NCI-H1694 treated with DMSO at 0.1 percent for 48 hours (cell line): ENCODE measurements at regions not wholly inside any gene's neighbourhood (a gene's known extent, or its start where the extent isn't known, plus 50 kb on each side); places are given as distances from the start of the nearest gene placed in this dataset.
A peak's percentile ranks its signal among the peaks of the same experiment; 100 is the strongest.

Experiments used
- DNase-seq: peaks from one replicate; lab custom pipeline; 2025; lab: John Stamatoyannopoulos, UW

- DNase-seq: peak; percentile 76
Observed at GRCh38 chr2:15734674-15735483, 143.2 kb downstream of the DDX1 start.

- DNase-seq: no peak
Observed at GRCh38 chr2:15735484-15736326, 144.0 kb downstream of the DDX1 start.

GRCh38 chr2:15736396-15737180, 144.9 kb downstream of the DDX1 start:
- no peak for DNase-seq

GRCh38 chr2:15737314-15738224, 145.9 kb downstream of the DDX1 start:
- DNase-seq: no peak

GRCh38 chr2:15738225-15738546, 146.5 kb downstream of the DDX1 start:
- no peak for DNase-seq

- DNase-seq: no peak
Observed at GRCh38 chr2:15738943-15739342, 147.3 kb downstream of the DDX1 start.

- no peak for DNase-seq
Observed at GRCh38 chr2:15744820-15745219, 153.2 kb downstream of the DDX1 start.

GRCh38 chr2:15745350-15745749, 153.7 kb downstream of the DDX1 start:
- DNase-seq: no peak

GRCh38 chr2:15745907-15746702, 154.4 kb downstream of the DDX1 start:
- DNase-seq: no peak

GRCh38 chr2:15746703-15747550, 155.3 kb downstream of the DDX1 start:
- DNase-seq: no peak

GRCh38 chr2:15747603-15748471, 156.2 kb downstream of the DDX1 start:
- DNase-seq: no peak

- DNase-seq: peak; percentile 13
Observed at GRCh38 chr2:15748736-15749323, 157.2 kb downstream of the DDX1 start.

- no peak for DNase-seq
Observed at GRCh38 chr2:15749460-15750432, 158.1 kb downstream of the DDX1 start.

- no peak for DNase-seq
Observed at GRCh38 chr2:15750433-15750814, 158.8 kb downstream of the DDX1 start.

- DNase-seq: no peak
Observed at GRCh38 chr2:15750822-15751329, 159.2 kb downstream of the DDX1 start.

GRCh38 chr2:15751477-15751876, 159.8 kb downstream of the DDX1 start:
- DNase-seq: no peak
